HepG2 (cell line): ENCODE measurements at regions not wholly inside any gene's neighbourhood (a gene's known extent, or its start where the extent isn't known, plus 50 kb on each side); places are given as distances from the start of the nearest gene placed in this dataset.

ENCODE experiments used
- ATAC-seq: fragments of 200-7000 bp; cut with Tn5 transposase; 3 replicates; pipeline ENCODE4 v1.9.1; 2020; ENCODE audit warnings: mild to moderate bottlenecking, moderate library complexity
- BruUV-seq: library from RNA; stranded (reverse); fragments of 400-500 nt; replicated peaks from 2 replicates; lab custom pipeline; 2021; lab: Mats Ljungman, UMichigan
- CTCF ChIA-PET: fragments of 300-600 bp; formaldehyde crosslinking; extraction: SDS; loops from one replicate; lab custom pipeline; 2021; ENCODE audit warnings: low total read pairs, inconsistent platforms, low intra/inter-chr PET ratio; lab: Yijun Ruan, JAX
- POLR2A ChIA-PET: fragments of 350-600 bp; sonication (Branson Sonifier 250); formaldehyde crosslinking; loops from one replicate; lab custom pipeline; 2020; ENCODE audit warnings: antibody characterized with exemption, inconsistent platforms; lab: Yijun Ruan, JAX
- DNase-seq: peaks from one replicate; pipeline ENCODE4 v3.0.0-alpha.2; 2015; ENCODE audit warnings: low spot score
- FAIRE-seq: peaks from 3 replicates; lab custom pipeline; 2011; peaks lifted over from hg19 to GRCh38; lab: Jason Lieb, UNC
- H2AFZ ChIP-seq: one replicate; pipeline ENCODE4 v1.6.1; 2011; ENCODE audit warnings: low read length, inconsistent platforms
- H3K27ac ChIP-seq: fragments of 300-600 bp; 3 replicates; pipeline ENCODE4 v1.8.0; 2011; ENCODE audit warnings: mixed run types, mild to moderate bottlenecking, mixed read lengths, low read length, inconsistent platforms; ENCODE audit not compliant: insufficient read depth; ENCODE audit errors: extremely low read length
- H3K27me3 ChIP-seq, 2 experiments: fragments of 200-600 bp in 1 of 2; 2 replicates in 1 of 2; 3 replicates in 1 of 2; pipeline versions ENCODE4 v1.6.0 to v1.8.0; 2011; ENCODE audit warnings: low read length in 2 of 2, mild to moderate bottlenecking in 2 of 2, moderate library complexity in 2 of 2, inconsistent platforms in 1 of 2; ENCODE audit not compliant: insufficient read depth in 2 of 2, control insufficient read depth in 1 of 2
- H3K36me3 ChIP-seq, 2 experiments: fragments of 200-600 bp in 1 of 2; replicated peaks in 1 of 2; 2 replicates in 1 of 2; 3 replicates in 1 of 2; pipeline versions ENCODE4 v1.5.1 to v1.8.0; 2011; ENCODE audit warnings: low read length in 2 of 2, inconsistent platforms in 1 of 2; ENCODE audit not compliant: insufficient read depth in 2 of 2, control insufficient read depth in 1 of 2
- H3K4me1 ChIP-seq: 2 replicates; pipeline ENCODE4 v1.5.1; 2012; ENCODE audit warnings: low read length, inconsistent platforms; ENCODE audit not compliant: insufficient read depth
- H3K4me2 ChIP-seq: 2 replicates; pipeline ENCODE4 v1.6.0; 2011; ENCODE audit warnings: low read depth, low read length, inconsistent platforms
- H3K4me3 ChIP-seq, 3 experiments: fragments of 200-600 bp in 1 of 3; sonication (generic), shearing (Covaris generic) in 1 of 3; replicated peaks in 1 of 3; 2 replicates each; pipeline ENCODE4 v1.5.1; 2011 to 2016; ENCODE audit warnings: low read length in 3 of 3, inconsistent platforms in 2 of 3, low read depth in 2 of 3, mild to moderate bottlenecking in 2 of 3, control low read depth in 1 of 3, mixed read lengths in 1 of 3; ENCODE audit not compliant: insufficient read depth in 1 of 3
- H3K79me2 ChIP-seq: one replicate; pipeline ENCODE4 v1.6.1; 2011; ENCODE audit warnings: low read length, inconsistent platforms; ENCODE audit not compliant: insufficient read depth
- H3K9ac ChIP-seq: 2 replicates; pipeline ENCODE4 v1.6.0; 2011; ENCODE audit warnings: mild to moderate bottlenecking, low read depth, low read length, inconsistent platforms; ENCODE audit not compliant: insufficient read depth
- H3K9me3 ChIP-seq: 2 replicates; pipeline ENCODE4 v1.5.1; 2012; ENCODE audit warnings: mild to moderate bottlenecking, low read length
- H4K20me1 ChIP-seq: 2 replicates; pipeline ENCODE4 v1.6.0; 2011; ENCODE audit warnings: inconsistent platforms, mild to moderate bottlenecking, low read length, moderate library complexity; ENCODE audit not compliant: insufficient read depth
- ETV6 ChIP-seq: sonication (generic); formaldehyde crosslinking; conservative IDR thresholded peaks from 2 replicates; pipeline ENCODE4 v1.4.0; 2020; ENCODE audit warnings: missing genetic modification reagents
- HDAC2 ChIP-seq: sonication (generic); formaldehyde crosslinking; IDR thresholded peaks from 2 replicates; pipeline ENCODE4 v1.4.0; 2020; ENCODE audit warnings: missing genetic modification reagents
- POLR2AphosphoS2 ChIP-seq: IDR thresholded peaks from 2 replicates; pipeline ENCODE4 v1.6.1; 2011; ENCODE audit warnings: low read depth, low read length, improper control_type of control experiment
- RBAK ChIP-seq: sonication (generic); formaldehyde crosslinking; IDR thresholded peaks from 2 replicates; pipeline ENCODE4 v1.5.1; 2020; ENCODE audit warnings: mild to moderate bottlenecking, missing genetic modification reagents
- SAFB2 ChIP-seq: sonication (generic); formaldehyde crosslinking; IDR thresholded peaks from 2 replicates; pipeline ENCODE4 v1.5.1; 2020; ENCODE audit warnings: missing genetic modification reagents, low read depth, mild to moderate bottlenecking, borderline replicate concordance
- SYNCRIP ChIP-seq: fragments of 200-400 bp; formaldehyde crosslinking; IDR thresholded peaks from 2 replicates; pipeline ENCODE4 v1.6.1; 2018; ENCODE audit warnings: mild to moderate bottlenecking, low read depth, low read length; ENCODE audit not compliant: insufficient read depth
- ZBTB38 ChIP-seq: sonication (generic); formaldehyde crosslinking; IDR thresholded peaks from 2 replicates; pipeline ENCODE4 v1.5.1; 2020; ENCODE audit warnings: mild to moderate bottlenecking, missing genetic modification reagents
- ZNF513 ChIP-seq: sonication (generic); formaldehyde crosslinking; conservative IDR thresholded peaks from 2 replicates; pipeline ENCODE4 v1.5.0; 2020; ENCODE audit warnings: missing genetic modification reagents
- ZNF589 ChIP-seq: sonication (generic); formaldehyde crosslinking; conservative IDR thresholded peaks from 2 replicates; pipeline ENCODE4 v1.8.0; 2022; ENCODE audit warnings: mild to moderate bottlenecking, moderate library complexity, missing genetic modification reagents
- ZNF75D ChIP-seq: sonication (generic); formaldehyde crosslinking; IDR thresholded peaks from 2 replicates; pipeline ENCODE4 v1.8.1; 2023; ENCODE audit warnings: missing genetic modification reagents, mild to moderate bottlenecking, borderline replicate concordance
- WGBS: methylation state at CpG from one replicate; pipeline ENCODE4 v1.1.6; 2017; ENCODE audit warnings: low lambda C conversion rate; 5-methylcytosine and 5-hydroxymethylcytosine counted together
- in situ Hi-C: cut with HindIII; loops from 2 replicates; pipeline ENCODE4 v1.10.0; 2017; ENCODE audit warnings: low pct_unique_long_range_greater_than_20kb; ENCODE audit not compliant: extremely low pct_ligation_motif_present
- intact Hi-C: fragments of 100-400 bp; cut with micrococcal nuclease; formaldehyde crosslinking; loops from one replicate; pipeline ENCODE4 v1.10.0; 2022; ENCODE audit not compliant: unreplicated experiment
- TF ChIP-seq, protein P1 (sequence below): sonication (generic); formaldehyde crosslinking; IDR thresholded peaks from 2 replicates; pipeline ENCODE4 v1.8.0; 2022; ENCODE audit warnings: mild to moderate bottlenecking, missing genetic modification reagents, moderate library complexity
- TF ChIP-seq, protein P2 (sequence below): sonication (generic); formaldehyde crosslinking; conservative IDR thresholded peaks from 2 replicates; pipeline ENCODE4 v1.8.0; 2022; ENCODE audit warnings: mild to moderate bottlenecking, moderate library complexity, missing genetic modification reagents

- BruUV-seq: no TSS peak
- H4K20me1 ChIP-seq: no peaks in the 10 kb centered on the region
- FAIRE-seq (no peak), DNase-seq (no peak), ATAC-seq (no peak)
- no peak overlapping the region for H3K4me3 ChIP-seq
- no peaks in the 10 kb centered on the region; a peak in 1 of 5 replicates for H3K27me3 ChIP-seq
- 20% methylated on average over 2 of the region's 2 CpGs for WGBS
- POLR2A ChIA-PET: no interaction called here
- H3K4me1 ChIP-seq: no peaks in the 10 kb centered on the region
- H2AFZ ChIP-seq: no peak overlapping the region
- H3K4me2 ChIP-seq: no peak overlapping the region
- intact Hi-C loops (no loop called here), in situ Hi-C loops (no loop called here)
- H3K27ac ChIP-seq: no peak overlapping the region
- no peak overlapping the region for H3K9ac ChIP-seq
- peaks cover 82% of the 10 kb centered on the region for H3K9me3 ChIP-seq
- no peak for TF ChIP-seq ZBTB38 (CRISPR knock-in tag)
- TF ChIP-seq ZNF513 (CRISPR knock-in tag): no peak
- no peak for TF ChIP-seq HDAC2 (CRISPR knock-in tag)
- TF ChIP-seq ZNF75D (CRISPR knock-in tag): no peak
- TF ChIP-seq ETV6 (CRISPR knock-in tag): no peak
- TF ChIP-seq, protein P1, sequence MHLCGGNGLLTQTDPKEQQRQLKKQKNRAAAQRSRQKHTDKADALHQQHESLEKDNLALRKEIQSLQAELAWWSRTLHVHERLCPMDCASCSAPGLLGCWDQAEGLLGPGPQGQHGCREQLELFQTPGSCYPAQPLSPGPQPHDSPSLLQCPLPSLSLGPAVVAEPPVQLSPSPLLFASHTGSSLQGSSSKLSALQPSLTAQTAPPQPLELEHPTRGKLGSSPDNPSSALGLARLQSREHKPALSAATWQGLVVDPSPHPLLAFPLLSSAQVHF (CRISPR knock-in tag): no peak
- no peak for TF ChIP-seq SAFB2 (CRISPR knock-in tag)
- TF ChIP-seq SYNCRIP: no peak
- TF ChIP-seq, protein P2, sequence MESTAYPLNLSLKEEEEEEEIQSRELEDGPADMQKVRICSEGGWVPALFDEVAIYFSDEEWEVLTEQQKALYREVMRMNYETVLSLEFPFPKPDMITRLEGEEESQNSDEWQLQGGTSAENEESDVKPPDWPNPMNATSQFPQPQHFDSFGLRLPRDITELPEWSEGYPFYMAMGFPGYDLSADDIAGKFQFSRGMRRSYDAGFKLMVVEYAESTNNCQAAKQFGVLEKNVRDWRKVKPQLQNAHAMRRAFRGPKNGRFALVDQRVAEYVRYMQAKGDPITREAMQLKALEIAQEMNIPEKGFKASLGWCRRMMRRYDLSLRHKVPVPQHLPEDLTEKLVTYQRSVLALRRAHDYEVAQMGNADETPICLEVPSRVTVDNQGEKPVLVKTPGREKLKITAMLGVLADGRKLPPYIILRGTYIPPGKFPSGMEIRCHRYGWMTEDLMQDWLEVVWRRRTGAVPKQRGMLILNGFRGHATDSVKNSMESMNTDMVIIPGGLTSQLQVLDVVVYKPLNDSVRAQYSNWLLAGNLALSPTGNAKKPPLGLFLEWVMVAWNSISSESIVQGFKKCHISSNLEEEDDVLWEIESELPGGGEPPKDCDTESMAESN (CRISPR knock-in tag): no peak
- TF ChIP-seq POLR2AphosphoS2: no peak
- no peak for TF ChIP-seq ZNF589 (CRISPR knock-in tag)
- no peak for TF ChIP-seq RBAK (CRISPR knock-in tag)
- H3K36me3 ChIP-seq: no peaks in the 10 kb centered on the region
- H3K79me2 ChIP-seq: no peaks in the 10 kb centered on the region
- CTCF ChIA-PET: no interaction called here
Observed at GRCh38 chr12:21073129-21073528, 57.9 kb upstream of the SLCO1B1 start.
